Skeletal muscle tissue (tissue), 3 donors: ENCODE measurements at regions not wholly inside any gene's neighbourhood (a gene's known extent, or its start where the extent isn't known, plus 50 kb on each side); places are given as distances from the start of the nearest gene placed in this dataset.

ENCODE experiments used
- H3K27ac ChIP-seq: one replicate; pipeline ENCODE4 v1.7.0; 2013; ENCODE audit warnings: mild to moderate bottlenecking, low read depth, low read length, inconsistent platforms
- H3K27me3 ChIP-seq, 3 donors: one replicate each; pipeline ENCODE4 v1.7.0; 2013; ENCODE audit warnings: low read length in 3 of 3; ENCODE audit not compliant: control insufficient read depth in 3 of 3, insufficient read depth in 3 of 3
- H3K36me3 ChIP-seq, 3 donors: one replicate each; pipeline ENCODE4 v1.7.0; 2013; ENCODE audit warnings: low read length in 3 of 3; ENCODE audit not compliant: control insufficient read depth in 3 of 3, insufficient read depth in 3 of 3
- H3K4me1 ChIP-seq, 3 donors: one replicate each; pipeline ENCODE4 v1.7.0; 2013; ENCODE audit warnings: low read length in 3 of 3, mild to moderate bottlenecking in 3 of 3; ENCODE audit not compliant: control insufficient read depth in 3 of 3, insufficient read depth in 3 of 3
- H3K4me3 ChIP-seq, 3 donors: one replicate each; pipeline ENCODE4 v1.7.0; 2013; ENCODE audit warnings: low read length in 3 of 3
- H3K9ac ChIP-seq, 3 donors: one replicate each; pipeline ENCODE4 v1.7.0; 2013; ENCODE audit warnings: low read length in 3 of 3, mild to moderate bottlenecking in 3 of 3, moderate library complexity in 2 of 3, low read depth in 1 of 3
- H3K9me3 ChIP-seq, 3 donors: one replicate each; pipeline ENCODE4 v1.7.0; 2013; ENCODE audit warnings: low read length in 3 of 3; ENCODE audit not compliant: control insufficient read depth in 3 of 3
- donor health status: Osteomylitis.

DNA sequence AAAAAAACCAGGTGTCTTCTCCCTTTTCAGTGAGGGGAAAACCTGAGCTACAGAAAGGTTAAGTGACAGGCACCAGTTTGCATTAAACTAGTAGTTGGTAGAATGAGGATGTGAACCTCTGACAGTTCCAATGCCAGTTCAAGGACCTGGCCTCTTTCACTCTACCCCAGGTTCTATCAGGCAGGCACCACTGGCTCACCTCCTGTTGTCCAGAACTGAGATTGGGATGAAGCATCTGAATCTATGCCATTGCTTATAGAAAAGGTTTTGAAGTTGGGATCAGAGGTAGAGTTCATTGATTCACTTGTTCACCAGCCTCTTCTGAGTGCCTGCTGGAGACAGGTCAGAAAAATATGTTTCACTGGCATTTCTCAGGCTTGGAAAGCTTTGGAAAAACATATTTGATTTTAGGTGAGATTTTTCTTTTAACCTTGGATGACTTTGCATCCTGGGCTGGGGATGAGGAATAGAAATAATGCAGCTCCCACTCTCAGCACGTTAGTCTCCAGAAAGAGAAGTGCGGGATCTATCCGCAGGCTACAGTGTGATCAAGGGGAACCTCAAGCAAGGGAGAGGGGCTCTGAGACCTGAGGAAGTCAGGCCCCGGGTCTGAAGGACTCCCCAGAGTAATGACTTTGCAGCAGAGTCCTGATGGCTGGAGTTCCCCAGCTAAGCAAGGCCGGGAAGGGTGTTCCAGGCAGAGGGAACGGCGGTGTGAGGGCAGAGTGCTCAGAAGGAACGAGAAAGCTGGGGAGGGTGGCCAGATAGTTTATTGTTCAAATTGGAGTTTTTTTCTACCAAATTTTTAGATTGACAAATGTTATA, 250.3 kb downstream of the MYCN start:
- Histone ChIP-seq H3K9ac (no peak overlapping the region), H3K4me3 (no peak overlapping the region), H3K9me3 (peaks cover 0 to 2% (median 0%) of the 10 kb centered on the region in 3 donors), H3K27ac (no peak overlapping the region), H3K36me3 (no peaks in the 10 kb centered on the region), H3K4me1 (no peaks in the 10 kb centered on the region), H3K27me3 (no peaks in the 10 kb centered on the region)

DNA sequence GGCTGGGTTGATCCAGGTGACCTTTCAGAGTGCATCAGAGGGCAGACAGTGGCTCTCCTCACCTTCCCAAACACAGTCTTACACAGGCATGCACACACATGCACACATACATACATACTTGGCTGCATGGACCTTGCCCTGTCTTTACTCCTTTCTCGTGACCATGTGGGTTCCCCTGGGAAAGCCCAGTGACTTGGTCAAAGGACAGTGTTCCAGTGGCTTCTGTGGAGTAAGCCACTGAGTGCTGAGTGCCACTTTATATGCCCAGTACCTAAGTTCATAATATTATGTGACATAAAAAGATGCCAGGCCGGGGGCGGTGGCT, 249.4 kb downstream of the MYCN start:
- no peak overlapping the region for H3K27ac ChIP-seq
- no peaks in the 10 kb centered on the region for H3K4me1 ChIP-seq
- H3K27me3 ChIP-seq = no peaks in the 10 kb centered on the region
- H3K9ac ChIP-seq = no peak overlapping the region
- H3K36me3 ChIP-seq = no peaks in the 10 kb centered on the region
- peaks cover 0 to 2% (median 0%) of the 10 kb centered on the region in 3 donors for H3K9me3 ChIP-seq
- H3K4me3 ChIP-seq = no peak overlapping the region

DNA sequence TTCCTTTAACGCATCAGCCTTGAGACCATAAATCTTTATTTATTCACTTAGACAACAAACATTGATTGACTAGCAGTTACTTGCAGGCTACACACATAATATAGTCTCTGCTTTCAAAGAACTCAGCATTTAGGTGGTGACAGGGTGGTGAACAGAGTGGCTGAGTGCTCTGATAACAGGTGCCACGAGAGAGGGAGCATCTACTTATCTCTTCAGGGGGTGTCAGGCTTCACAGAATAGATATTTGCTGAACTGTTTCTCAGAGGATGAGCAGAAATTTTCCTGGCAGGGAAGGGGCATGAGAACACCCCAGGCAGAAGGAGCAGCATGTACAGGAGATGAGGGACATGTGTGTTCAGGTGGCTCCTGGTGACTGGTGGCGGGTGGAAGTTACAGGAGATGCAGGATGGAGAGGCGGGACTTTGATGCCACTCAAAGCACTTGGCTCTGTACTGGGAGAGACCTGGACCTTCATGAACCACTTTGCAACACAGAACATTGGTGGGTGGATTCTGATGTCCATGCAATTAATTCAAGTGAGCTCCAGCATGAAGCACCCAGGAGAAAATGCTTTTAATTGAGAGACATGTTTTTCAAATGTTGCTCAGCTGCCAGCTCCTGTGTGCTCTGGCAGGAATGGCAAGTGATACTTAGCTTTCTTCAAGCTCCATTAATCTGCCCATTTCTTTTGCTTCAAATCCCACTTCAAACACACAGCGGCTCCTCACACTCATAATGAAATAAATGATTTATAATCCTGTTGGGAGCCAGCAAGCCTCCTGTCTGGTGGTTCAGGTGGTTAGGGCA, 248.9 kb downstream of the MYCN start:
- Histone ChIP-seq H3K27ac (no peak overlapping the region), H3K9ac (no peak overlapping the region), H3K27me3 (no peaks in the 10 kb centered on the region), H3K9me3 (no peaks in the 10 kb centered on the region), H3K4me3 (no peak overlapping the region), H3K4me1 (no peaks in the 10 kb centered on the region), H3K36me3 (no peaks in the 10 kb centered on the region)

DNA sequence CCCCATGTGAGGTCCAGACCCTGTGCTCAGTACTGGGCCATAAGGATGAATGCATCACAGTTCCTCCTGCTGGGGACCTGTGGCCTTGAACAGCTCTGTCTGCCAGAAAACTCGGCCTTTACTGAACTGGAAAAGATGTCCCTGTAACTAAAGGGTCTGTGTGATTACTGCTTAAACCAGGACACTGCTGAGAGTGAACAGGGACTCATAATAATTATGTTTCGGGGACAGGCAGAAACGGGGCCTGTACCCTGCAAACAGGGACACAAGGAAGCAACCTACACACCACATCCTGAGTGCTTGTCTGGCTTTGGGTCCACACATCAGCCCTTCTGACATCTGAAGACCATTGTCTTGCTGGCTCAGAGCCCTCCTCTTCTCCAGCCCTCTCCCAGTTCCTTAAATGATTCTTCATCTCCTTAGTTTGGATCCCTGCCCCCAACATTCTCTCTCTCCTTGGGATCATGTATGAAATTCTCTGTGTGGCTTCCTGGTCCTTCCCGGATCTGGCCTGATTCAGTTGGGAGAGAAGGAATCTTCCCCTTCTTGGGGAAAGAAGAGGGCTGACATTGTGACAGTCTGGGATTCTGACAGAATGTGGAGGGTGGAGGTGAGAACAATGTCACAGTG, 248.0 kb downstream of the MYCN start:
- no peak overlapping the region for H3K27ac ChIP-seq
- H3K9ac ChIP-seq = no peak overlapping the region
- H3K4me1 ChIP-seq = no peaks in the 10 kb centered on the region
- no peaks in the 10 kb centered on the region for H3K9me3 ChIP-seq
- no peaks in the 10 kb centered on the region for H3K27me3 ChIP-seq
- no peak overlapping the region for H3K4me3 ChIP-seq
- no peaks in the 10 kb centered on the region for H3K36me3 ChIP-seq

DNA sequence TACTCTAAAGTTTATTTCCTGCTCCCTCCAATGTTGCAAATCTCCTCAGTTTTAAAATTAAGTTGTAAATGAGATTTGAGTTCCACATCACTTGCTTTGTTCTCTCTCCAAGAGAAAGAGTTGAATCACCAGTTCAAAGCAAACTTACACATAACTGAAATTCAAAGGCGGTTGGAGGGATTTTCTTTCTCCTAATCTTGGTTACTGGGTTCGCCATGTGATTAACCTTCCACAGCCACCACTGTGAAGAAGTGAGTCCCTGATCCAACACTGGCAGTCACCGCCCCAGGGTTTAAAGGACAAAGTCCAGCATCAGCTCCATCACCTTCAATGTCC, 247.1 kb downstream of the MYCN start:
- Histone ChIP-seq H3K36me3 (no peaks in the 10 kb centered on the region), H3K27me3 (no peaks in the 10 kb centered on the region), H3K9me3 (no peaks in the 10 kb centered on the region), H3K9ac (no peak overlapping the region), H3K4me1 (no peaks in the 10 kb centered on the region), H3K4me3 (no peak overlapping the region), H3K27ac (no peak overlapping the region)

DNA sequence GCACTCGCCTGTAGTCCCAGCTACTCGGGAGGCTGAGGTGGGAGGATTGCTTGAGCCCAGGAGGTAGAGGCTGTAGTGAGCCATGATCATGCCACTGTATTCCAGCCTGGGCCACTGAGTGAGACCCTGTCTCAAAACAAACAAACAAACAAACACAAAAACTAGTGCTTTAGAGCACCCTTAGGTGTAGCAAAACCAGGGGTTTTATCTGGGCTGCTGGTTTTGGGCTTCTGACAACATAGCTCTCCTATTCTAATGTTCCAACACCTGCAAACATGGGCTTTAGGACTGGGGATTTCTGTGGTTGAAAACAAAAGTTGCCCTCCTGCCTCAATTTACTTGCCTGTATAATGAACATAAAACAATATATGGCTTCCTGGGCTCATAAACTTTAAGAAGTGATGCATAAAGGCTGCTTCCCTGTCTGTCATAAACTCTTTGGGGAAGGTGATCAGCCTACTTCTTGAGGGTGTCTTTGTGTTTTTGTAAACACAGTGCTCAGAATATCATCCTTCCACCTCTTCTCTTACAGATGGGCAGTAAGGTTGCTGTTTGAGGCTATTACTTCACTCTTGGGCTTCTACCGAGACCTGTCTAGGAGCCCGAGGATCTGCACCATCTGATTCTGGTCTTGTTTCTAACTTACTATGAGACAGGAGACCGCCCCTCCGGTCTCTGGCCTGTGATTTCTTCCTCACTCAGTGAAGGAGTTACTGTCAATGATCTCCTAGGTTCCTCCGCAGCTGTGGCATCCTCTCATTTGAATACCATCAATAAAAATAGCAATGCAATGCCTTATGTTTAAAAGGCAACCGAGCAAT, 246.5 kb downstream of the MYCN start:
- Histone ChIP-seq H3K9me3 (no peaks in the 10 kb centered on the region), H3K27ac (no peak overlapping the region), H3K36me3 (no peaks in the 10 kb centered on the region), H3K4me3 (no peak overlapping the region), H3K27me3 (no peaks in the 10 kb centered on the region), H3K4me1 (no peaks in the 10 kb centered on the region), H3K9ac (no peak overlapping the region)

DNA sequence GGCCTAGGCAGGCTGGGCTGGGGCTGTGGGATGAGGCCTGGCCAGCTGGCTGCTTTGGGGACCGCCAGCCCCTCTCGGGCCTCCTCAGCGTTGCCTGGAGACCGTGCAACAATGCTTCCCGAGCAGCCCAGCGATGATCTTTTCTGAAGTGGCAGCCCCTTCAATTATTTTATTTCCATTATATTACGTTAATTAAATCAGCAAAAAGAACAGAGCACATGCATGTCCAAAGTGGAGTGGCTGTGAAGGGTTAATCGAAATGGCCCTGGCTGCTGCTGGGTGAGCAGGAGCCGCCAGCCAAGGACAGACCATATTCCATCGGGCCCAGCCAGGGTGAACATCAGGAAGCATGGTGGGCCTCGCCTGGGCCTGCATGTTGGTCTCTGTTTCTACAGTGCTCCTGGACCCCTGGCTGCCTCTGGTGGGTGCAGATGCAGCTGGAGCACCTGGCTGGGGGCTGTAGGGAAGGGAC, 245.5 kb downstream of the MYCN start:
- Histone ChIP-seq H3K36me3 (no peaks in the 10 kb centered on the region), H3K4me3 (no peak overlapping the region), H3K9ac (no peak overlapping the region), H3K27me3 (no peaks in the 10 kb centered on the region), H3K27ac (no peak overlapping the region), H3K4me1 (no peaks in the 10 kb centered on the region), H3K9me3 (no peaks in the 10 kb centered on the region)

DNA sequence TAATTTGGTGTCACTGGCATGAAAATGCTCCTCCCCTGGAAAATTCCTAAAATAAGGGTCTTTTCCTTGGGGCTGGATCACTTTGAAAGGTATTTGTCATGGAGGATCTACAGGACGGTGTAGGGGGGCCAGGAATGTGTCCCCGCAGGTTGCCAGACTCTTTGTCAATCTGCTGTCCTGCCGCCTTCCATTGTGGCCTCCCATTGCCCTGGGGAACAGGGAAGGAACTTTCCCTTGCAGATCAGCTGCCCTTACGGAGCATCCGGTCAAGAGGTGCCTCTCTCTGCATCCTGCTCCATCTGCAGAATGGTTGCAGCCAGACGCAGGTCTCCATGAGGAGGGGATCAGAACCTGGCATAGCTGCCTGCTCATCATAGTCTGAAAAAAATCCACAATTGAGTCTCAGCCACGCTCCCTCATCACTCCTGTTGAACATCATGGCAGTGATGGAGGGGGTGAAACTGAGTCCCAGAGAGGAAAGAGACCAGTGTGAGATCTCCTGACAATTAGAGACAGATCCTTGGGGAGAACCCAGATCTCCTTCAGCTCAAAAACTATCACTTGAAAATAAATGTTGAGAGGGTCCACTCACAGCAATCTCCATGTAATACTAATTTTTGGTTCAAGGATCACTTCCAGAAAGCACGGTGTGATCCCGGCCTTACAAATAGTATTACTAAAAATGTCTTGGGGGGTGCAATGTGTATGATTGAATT, 244.8 kb downstream of the MYCN start:
- Histone ChIP-seq H3K9ac (no peak overlapping the region), H3K36me3 (no peaks in the 10 kb centered on the region), H3K27me3 (no peaks in the 10 kb centered on the region), H3K27ac (no peak overlapping the region), H3K4me1 (no peaks in the 10 kb centered on the region), H3K4me3 (no peak overlapping the region), H3K9me3 (no peaks in the 10 kb centered on the region)

DNA sequence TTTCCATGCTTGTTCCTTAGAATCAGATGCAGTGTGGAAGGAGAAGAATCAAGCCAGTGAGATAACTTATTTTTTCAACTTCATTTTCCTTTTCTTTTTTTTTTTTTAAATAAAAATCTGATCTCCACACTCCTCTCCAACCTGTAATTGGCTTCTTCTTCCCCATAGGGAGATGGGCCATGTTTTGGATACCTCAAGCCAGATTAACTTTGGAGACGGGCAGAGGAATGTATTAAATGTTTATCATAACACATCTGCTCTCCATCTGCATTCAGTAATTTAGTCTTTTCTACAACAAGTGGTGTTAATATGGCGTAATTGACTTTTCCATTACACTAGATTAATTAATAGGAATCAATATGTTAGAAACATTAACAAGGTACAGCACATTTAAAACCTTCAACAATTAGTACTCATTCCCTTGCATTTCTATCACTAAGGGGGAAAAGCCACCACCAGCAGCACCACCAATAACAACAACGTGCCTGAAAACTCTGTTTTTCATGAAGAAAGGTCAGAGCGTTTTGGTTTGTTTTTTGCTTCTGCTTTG, 244.1 kb downstream of the MYCN start:
- H3K4me3 ChIP-seq = no peak overlapping the region
- H3K36me3 ChIP-seq = no peaks in the 10 kb centered on the region
- no peaks in the 10 kb centered on the region for H3K9me3 ChIP-seq
- no peaks in the 10 kb centered on the region for H3K27me3 ChIP-seq
- no peak overlapping the region for H3K27ac ChIP-seq
- H3K9ac ChIP-seq = no peak overlapping the region
- no peaks in the 10 kb centered on the region for H3K4me1 ChIP-seq
